Large intestine (tissue), 3 donors: ENCODE measurements at regions not wholly inside any gene's neighbourhood (a gene's known extent, or its start where the extent isn't known, plus 50 kb on each side); places are given as distances from the start of the nearest gene placed in this dataset.
"Not testable (repeated sequence)": the region's sequence is repeated elsewhere in the genome, so short reads cannot be mapped to it uniquely, and the experiment has no call there.

Experiments used
- DNase-seq, 2 donors: peaks; one replicate each; pipeline versions ENCODE4 v3.0.0 to v3.0.0-alpha.2; 2013
- H3K27ac ChIP-seq: one replicate; pipeline ENCODE4 v1.5.1; 2013; ENCODE audit warnings: low read length
- H3K27me3 ChIP-seq: 2 replicates; pipeline ENCODE4 v1.6.1; 2013; ENCODE audit warnings: low read length; ENCODE audit not compliant: control insufficient read depth, insufficient read depth
- H3K36me3 ChIP-seq: 2 replicates; pipeline ENCODE4 v1.6.1; 2013; ENCODE audit warnings: low read length; ENCODE audit not compliant: control insufficient read depth, insufficient read depth
- H3K4me1 ChIP-seq: one replicate; pipeline ENCODE4 v1.6.1; 2013; ENCODE audit warnings: low read length; ENCODE audit not compliant: control insufficient read depth, insufficient read depth
- H3K4me3 ChIP-seq: one replicate; pipeline ENCODE4 v1.5.1; 2013; ENCODE audit warnings: low read length
- H3K9me3 ChIP-seq: one replicate; pipeline ENCODE4 v1.6.1; 2013; ENCODE audit warnings: mild to moderate bottlenecking, low read depth, low read length, moderate library complexity; ENCODE audit not compliant: control insufficient read depth
- WGBS: methylation state at CpG from one replicate; pipeline ENCODE4 v1.1.5; 2013; ENCODE audit warnings: low lambda C conversion rate; ENCODE audit not compliant: insufficient coverage; 5-methylcytosine and 5-hydroxymethylcytosine counted together

DNA sequence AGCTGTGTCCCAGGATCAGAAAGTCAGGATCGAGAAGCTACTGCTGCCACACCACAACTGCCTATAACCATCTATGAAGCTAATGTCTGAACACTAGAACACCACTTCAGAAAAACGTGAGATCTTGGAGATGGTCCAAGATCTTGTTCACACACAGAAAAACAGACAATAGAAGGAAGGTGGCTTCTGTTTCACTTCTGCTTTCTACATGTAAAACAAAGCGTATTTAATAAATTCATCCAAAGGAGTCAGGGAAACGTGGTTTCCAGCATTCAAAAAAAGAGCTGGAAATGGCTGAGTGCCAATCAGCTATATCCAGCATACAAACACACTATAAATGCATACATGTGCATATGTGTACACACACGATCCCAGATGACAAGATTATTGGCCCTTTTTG lies 70.2 kb upstream of the CCDC71L start:
- H3K27me3 ChIP-seq: no peaks in the 10 kb centered on the region
- H3K4me1 ChIP-seq: no peaks in the 10 kb centered on the region
- H3K4me3 ChIP-seq: no peak overlapping the region
- no peaks in the 10 kb centered on the region for H3K9me3 ChIP-seq
- no peak overlapping the region for H3K27ac ChIP-seq
- DNase-seq: no peak
- no peaks in the 10 kb centered on the region for H3K36me3 ChIP-seq
- WGBS: no CpG with 5 or more reads among the region's 5 CpGs

DNA sequence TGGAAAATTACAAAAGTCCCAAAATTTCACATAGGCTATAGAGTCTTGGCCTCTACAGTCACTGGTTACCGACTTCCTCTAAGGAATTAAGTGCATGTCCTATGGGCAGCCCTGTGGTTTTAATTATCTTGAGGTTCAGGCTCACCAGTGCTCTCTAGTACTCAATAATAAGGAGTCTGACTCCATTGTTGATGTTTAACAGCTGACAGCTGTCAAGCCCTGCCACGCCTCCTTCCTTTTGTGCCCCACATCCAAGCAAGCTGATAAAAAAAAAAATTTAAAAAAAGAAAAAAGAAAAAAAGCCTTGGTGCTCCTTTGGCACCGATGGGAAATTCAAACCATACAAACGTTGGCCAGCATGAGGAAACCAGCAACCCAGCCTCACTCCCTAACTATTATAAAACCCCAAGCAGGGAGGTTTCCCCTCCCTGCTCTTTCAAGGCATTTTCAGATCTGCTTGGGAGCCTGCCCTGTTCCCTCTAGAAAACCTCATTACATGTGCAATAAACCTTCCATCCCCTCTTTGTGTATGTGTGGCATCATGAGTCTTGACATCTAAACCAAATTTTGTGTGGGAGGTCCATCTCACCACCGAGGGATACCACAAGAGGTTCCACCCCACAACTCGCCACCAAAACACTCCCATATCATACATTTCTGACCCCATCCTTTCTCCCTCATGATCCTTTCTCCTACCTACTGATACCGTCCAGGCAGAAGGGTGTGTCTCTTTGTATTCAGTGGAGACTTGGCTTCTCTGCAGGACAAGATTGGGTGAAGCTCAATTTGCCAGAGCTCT lies 70.9 kb upstream of the CCDC71L start:
- Histone ChIP-seq H3K4me1 (no peaks in the 10 kb centered on the region), H3K9me3 (no peaks in the 10 kb centered on the region), H3K27ac (no peak overlapping the region), H3K27me3 (no peaks in the 10 kb centered on the region), H3K4me3 (no peak overlapping the region), H3K36me3 (no peaks in the 10 kb centered on the region)
- no peak for DNase-seq
- 80% methylated on average over 1 of the region's 7 CpGs for WGBS

DNA sequence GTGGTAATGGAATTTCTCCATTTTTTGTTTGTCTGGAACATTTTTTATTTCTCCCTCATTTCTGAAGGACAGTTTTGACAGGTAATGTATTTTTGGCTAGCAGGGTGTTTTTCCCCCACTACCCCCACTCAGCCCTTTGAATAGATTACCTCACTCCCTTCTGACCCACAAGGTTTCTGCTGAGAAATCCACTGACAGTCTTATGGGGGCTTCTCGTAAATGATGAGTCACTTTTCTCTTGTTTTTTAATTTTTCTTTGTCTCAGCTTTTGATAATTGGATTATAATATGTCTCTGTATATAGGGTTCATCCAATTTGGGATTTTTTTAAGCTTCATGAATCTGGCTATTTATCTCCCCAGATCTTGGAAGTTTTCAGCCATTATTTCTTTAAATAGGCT lies 74.7 kb upstream of the CCDC71L start:
- WGBS: no CpG with 5 or more reads among the region's 1 CpG
- no peaks in the 10 kb centered on the region for H3K9me3 ChIP-seq
- no peak for DNase-seq
- no peaks in the 10 kb centered on the region for H3K4me1 ChIP-seq
- no peak overlapping the region for H3K4me3 ChIP-seq
- H3K27me3 ChIP-seq: no peaks in the 10 kb centered on the region
- no peaks in the 10 kb centered on the region for H3K36me3 ChIP-seq
- H3K27ac ChIP-seq: no peak overlapping the region

DNA sequence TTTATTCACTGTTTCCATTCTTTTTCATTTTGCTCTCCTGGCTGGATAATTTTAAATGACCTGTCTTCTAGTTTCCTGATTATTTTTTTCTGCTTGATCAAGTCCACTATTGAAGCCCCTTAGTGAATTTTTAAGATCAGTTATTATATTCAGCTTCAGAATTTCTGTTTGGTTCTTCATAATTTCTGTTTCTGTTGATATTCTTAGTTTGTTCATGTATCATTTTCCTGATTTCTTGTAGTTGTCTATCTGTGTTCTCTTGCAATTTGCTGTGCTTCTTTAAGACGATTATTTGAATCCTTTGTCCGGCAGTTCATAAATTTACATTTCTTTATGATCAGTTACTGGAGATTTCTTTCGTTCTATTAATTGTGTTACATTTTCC lies 75.2 kb upstream of the CCDC71L start:
- H3K27ac ChIP-seq: no peak overlapping the region
- no peak for DNase-seq
- WGBS: 100% methylated on average over 1 of the region's 3 CpGs

DNA sequence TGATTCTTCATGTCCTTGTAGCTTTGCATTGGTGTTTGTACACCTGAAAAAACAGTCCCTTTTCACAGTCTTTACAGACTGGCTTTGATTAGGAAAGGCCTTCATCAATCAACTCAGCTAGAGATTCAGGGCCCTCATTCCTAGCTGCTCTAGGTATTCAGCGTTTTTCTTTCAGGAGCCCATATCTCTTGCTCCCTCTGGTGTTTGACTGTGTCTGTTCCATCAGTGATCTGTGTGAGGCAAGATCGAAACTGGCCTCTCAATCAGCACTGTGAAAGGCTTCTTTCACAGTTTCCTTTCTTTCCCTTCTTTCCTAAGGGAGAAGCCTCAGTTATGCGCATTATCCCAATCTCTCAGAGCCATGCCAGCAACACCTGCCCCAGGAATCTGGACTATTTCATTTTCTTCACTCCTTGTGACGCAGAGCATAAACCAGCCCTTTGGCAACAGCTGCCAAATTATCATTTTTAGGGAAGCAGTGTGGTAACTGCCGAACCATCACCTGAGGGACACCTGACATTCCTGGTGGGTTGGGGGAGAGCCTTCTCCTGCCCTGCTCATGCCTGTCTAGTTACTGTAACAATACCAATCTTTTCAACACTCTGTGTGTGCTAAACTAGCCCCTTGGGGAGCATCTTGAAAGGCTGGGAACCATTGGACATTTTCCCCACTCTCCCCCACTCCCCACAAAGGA lies 75.7 kb upstream of the CCDC71L start:
- Histone ChIP-seq H3K9me3 (no peaks in the 10 kb centered on the region), H3K27ac (no peak overlapping the region), H3K27me3 (no peaks in the 10 kb centered on the region), H3K4me1 (no peaks in the 10 kb centered on the region), H3K4me3 (no peak overlapping the region), H3K36me3 (no peaks in the 10 kb centered on the region)
- DNase-seq: peak; percentile 41 to 49
- 29% methylated on average over 1 of the region's 5 CpGs for WGBS

More for the DNA sequence above, 75.2 kb upstream of the CCDC71L start:
- Histone ChIP-seq H3K4me3 (no peak overlapping the region), H3K36me3 (no peaks in the 10 kb centered on the region), H3K4me1 (no peaks in the 10 kb centered on the region), H3K27me3 (no peaks in the 10 kb centered on the region), H3K9me3 (no peaks in the 10 kb centered on the region)

DNA sequence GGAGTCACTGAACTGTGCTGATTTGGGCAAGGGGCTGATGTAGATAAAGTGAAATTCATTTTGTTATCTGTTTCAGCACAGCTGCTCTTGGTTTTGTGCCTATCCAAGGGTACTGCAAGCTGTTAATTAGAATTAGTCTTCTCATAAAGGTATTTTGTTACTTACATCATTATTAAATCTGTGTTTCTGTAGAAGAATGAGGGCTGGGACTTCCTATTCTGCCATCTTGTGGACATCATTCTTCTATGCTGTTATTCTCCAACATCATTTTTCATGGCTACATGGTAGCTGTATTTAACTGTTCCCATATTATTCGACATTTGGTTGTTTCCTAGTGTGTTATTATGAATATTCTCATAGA lies 76.2 kb upstream of the CCDC71L start:
- WGBS: 100% methylated on average over 1 of the region's 1 CpG
- Histone ChIP-seq H3K4me1 (no peaks in the 10 kb centered on the region), H3K27ac (no peak overlapping the region), H3K4me3 (no peak overlapping the region), H3K36me3 (no peaks in the 10 kb centered on the region), H3K27me3 (no peaks in the 10 kb centered on the region), H3K9me3 (no peaks in the 10 kb centered on the region)
- no peak for DNase-seq

DNA sequence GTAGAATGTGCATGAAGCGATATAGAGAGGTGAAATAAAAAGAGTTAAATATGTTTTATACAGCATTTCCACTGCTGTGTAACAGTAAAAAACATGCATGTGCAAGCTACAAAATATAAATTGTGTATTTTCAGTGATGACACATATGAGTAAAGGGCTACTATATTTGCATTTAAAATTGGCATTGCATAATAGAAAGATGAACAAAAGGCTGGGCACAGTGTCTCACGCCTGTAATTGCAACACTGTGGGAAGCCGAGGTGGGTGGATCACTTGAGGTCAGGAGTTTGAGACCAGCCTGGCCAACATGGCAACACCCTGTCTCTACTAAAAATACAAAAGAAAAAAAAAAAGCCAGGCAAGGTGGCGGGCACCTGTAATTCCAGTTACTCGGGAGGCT lies 79.8 kb upstream of the CCDC71L start:
- no peaks in the 10 kb centered on the region for H3K4me1 ChIP-seq
- no peak overlapping the region for H3K4me3 ChIP-seq
- no peaks in the 10 kb centered on the region for H3K9me3 ChIP-seq
- no peak for DNase-seq
- no peak overlapping the region for H3K27ac ChIP-seq
- WGBS: 100% methylated on average over 1 of the region's 5 CpGs
- H3K36me3 ChIP-seq: no peaks in the 10 kb centered on the region
- H3K27me3 ChIP-seq: no peaks in the 10 kb centered on the region

DNA sequence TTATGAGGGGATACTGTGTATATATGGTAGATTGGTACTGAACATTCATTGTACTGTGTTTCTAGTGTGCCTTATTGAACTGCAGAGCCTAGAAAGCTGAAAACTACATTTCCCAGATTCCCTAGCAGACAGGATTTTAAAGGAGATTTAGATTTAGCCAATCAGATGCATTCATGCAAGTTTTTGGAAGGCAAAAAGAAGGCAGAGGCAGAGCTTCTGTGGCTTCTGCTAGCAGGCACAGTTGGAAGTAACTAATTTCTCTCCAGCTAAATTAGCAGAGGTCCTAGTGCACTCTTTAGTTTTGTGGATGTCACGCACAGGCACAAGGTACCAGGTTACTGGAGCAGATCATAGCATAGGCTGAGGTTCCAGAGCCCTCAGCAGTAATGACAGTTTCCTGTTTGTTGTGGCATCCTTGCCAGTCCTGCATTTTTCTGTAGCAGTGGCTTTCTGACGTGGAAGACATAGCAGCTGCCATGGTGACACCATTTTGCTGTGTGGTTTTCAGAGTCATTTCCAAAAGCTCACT lies 83.7 kb upstream of the CCDC71L start:
- Histone ChIP-seq H3K9me3 (no peaks in the 10 kb centered on the region), H3K27ac (no peak overlapping the region), H3K27me3 (no peaks in the 10 kb centered on the region), H3K4me1 (no peaks in the 10 kb centered on the region), H3K36me3 (no peaks in the 10 kb centered on the region), H3K4me3 (no peak overlapping the region)
- WGBS: 100% methylated on average over 1 of the region's 2 CpGs
- no peak for DNase-seq

DNA sequence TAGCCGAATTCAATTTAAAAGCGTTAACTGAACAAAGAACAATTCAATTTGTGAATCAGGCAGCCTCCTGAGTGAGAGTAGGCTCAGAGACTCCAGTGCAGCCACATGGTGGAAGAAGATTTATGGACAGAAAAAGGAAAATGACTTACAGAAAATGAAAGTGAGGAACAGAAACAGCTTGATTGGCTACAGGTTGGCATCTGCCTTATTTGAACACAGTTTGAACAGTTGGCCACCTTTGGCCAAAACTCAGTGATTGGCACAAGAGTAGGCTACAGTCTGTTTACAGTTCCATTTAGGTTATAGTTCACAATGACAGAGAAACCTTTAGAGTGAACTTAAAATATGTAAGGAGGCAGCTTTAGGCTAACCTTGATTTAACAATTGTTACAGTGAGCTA lies 86.3 kb upstream of the CCDC71L start:
- H3K36me3 ChIP-seq, H3K4me3 ChIP-seq, H3K27me3 ChIP-seq, H3K9me3 ChIP-seq, H3K27ac ChIP-seq, H3K4me1 ChIP-seq, DNase-seq: not testable (repeated sequence)
- no CpG with 5 or more reads among the region's 2 CpGs for WGBS

DNA sequence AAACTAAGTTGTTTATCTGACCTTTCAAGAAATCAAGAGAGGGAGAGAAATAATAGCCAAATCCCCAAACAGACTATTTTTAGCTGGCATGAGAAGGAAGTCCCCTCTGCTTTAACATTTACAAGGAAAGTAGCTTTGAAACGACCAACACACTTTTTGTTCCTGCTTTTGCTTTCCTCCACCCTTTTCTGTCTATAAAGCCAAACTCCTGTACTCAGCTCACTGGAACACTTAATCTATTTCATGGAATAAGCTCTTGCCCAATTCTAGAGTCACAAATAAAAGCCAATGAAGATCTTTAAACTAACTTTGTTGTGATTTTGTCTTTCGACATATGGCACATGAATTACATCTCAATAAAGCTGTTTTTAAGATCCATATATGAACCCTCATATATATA lies 86.8 kb upstream of the CCDC71L start:
- WGBS: 100% methylated on average over 1 of the region's 2 CpGs
- no peaks in the 10 kb centered on the region for H3K27me3 ChIP-seq
- peaks cover 3% of the 10 kb centered on the region for H3K4me1 ChIP-seq
- H3K27ac ChIP-seq: no peak overlapping the region
- H3K9me3 ChIP-seq: no peaks in the 10 kb centered on the region
- no peak for DNase-seq
- no peak overlapping the region for H3K4me3 ChIP-seq
- H3K36me3 ChIP-seq: no peaks in the 10 kb centered on the region
